ENCODE measurements at regions not wholly inside any gene's neighbourhood (a gene's known extent, or its start where the extent isn't known, plus 50 kb on each side); places are given as distances from the start of the nearest gene placed in this dataset.

GRCh38 chr18:68520406-68521075 is 194.4 kb downstream of the TMX3 start:
- DNase-seq: peak; percentile 51

GRCh38 chr18:68519336-68519735 is 195.6 kb downstream of the TMX3 start:
- peak; percentile 10 for DNase-seq

GRCh38 chr18:68509902-68510301 is 205.0 kb downstream of the TMX3 start:
- DNase-seq: no peak

GRCh38 chr18:68507781-68508180 is 207.1 kb downstream of the TMX3 start:
- DNase-seq: no peak

- DNase-seq: no peak
Measured at GRCh38 chr18:68505178-68505574, 209.7 kb downstream of the TMX3 start.

GRCh38 chr18:68504441-68505177 is 210.3 kb downstream of the TMX3 start:
- no peak for DNase-seq

GRCh38 chr18:68500556-68500955 is 214.4 kb downstream of the TMX3 start:
- DNase-seq: no peak

- DNase-seq: no peak
Measured at GRCh38 chr18:68499141-68499540, 215.8 kb downstream of the TMX3 start.

GRCh38 chr18:68498636-68499035 is 216.3 kb downstream of the TMX3 start:
- no peak for DNase-seq

- DNase-seq: no peak
Measured at GRCh38 chr18:68498185-68498584, 216.7 kb downstream of the TMX3 start.

GRCh38 chr18:68494802-68495581 is 219.9 kb downstream of the TMX3 start:
- peak; percentile 72 for DNase-seq

GRCh38 chr18:68489013-68489792 is 225.7 kb downstream of the TMX3 start:
- DNase-seq: no peak

GRCh38 chr18:68484241-68484640 is 230.7 kb downstream of the TMX3 start:
- no peak for DNase-seq

- DNase-seq: no peak
Measured at GRCh38 chr18:68482815-68483214, 232.1 kb downstream of the TMX3 start.

GRCh38 chr18:68480196-68480595 is 234.7 kb downstream of the TMX3 start:
- no peak for DNase-seq

- DNase-seq: no peak
Measured at GRCh38 chr18:68478246-68478645, 236.7 kb downstream of the TMX3 start.

GRCh38 chr18:68475883-68476282 is 239.0 kb downstream of the TMX3 start:
- no peak for DNase-seq

- DNase-seq: no peak
Measured at GRCh38 chr18:68472701-68473295, 242.1 kb downstream of the TMX3 start.

GRCh38 chr18:68469049-68469625 is 245.8 kb downstream of the TMX3 start:
- no peak for DNase-seq

- no peak for DNase-seq
Measured at GRCh38 chr18:68467957-68468356, 247.0 kb downstream of the TMX3 start.

- DNase-seq: no peak
Measured at GRCh38 chr18:68467329-68467728, 247.6 kb downstream of the TMX3 start.

- no peak for DNase-seq
Measured at GRCh38 chr18:68466672-68467071, 248.2 kb downstream of the TMX3 start.
